ENCODE measurements at regions not wholly inside any gene's neighbourhood (a gene's known extent, or its start where the extent isn't known, plus 50 kb on each side); places are given as distances from the start of the nearest gene placed in this dataset.

DNA sequence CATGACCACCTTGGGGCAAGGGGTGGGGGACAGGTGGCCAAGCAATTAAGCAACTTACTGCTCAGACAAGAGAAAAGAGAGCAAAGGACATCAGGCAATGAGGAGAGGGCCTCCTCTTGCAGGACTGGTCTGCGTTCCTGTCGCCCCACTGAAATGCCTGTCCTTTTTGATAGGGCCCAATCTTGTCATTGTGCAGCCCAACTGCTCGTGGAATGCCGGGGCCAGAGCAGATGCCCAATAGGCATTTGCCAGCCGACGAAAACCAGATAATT is 104.5 kb upstream of the SH3BP4 start:
- no peak overlapping the region for H3K23ac ChIP-seq (ENCODE audit: insufficient read length)
- H2BK12ac ChIP-seq (ENCODE audit: low read depth, low read length) = no peak overlapping the region
- FAIRE-seq (no peak), DNase-seq (ENCODE audit: low read depth in 1 of 2, low spot score in 2 of 2) (no peak)
- no peaks in the 10 kb centered on the region for H3K36me3 ChIP-seq (ENCODE audit: control insufficient read depth in 2 of 4, insufficient read depth in 4 of 4, low read length in 3 of 4)
- no peaks in the 10 kb centered on the region for H3K27me3 ChIP-seq (replicated peaks in 1 of 4; ENCODE audit: control insufficient read depth in 3 of 4, extremely low read depth in 1 of 4, insufficient read depth in 3 of 4, low read length in 3 of 4)
- H3K4me3 ChIP-seq (ENCODE audit: extremely low read depth in 1 of 4, insufficient read depth in 2 of 4, low read depth in 3 of 4, low read length in 4 of 4) = no peak overlapping the region
- no peak overlapping the region for H2AK5ac ChIP-seq (ENCODE audit: low read depth, low read length)
- H3K4me2 ChIP-seq (ENCODE audit: insufficient read depth in 1 of 2, low read depth in 2 of 2, low read length in 2 of 2) = no peak overlapping the region
- H4K91ac ChIP-seq (replicated peaks; ENCODE audit: insufficient read length, low read length) = no peak overlapping the region
- no peak overlapping the region for H3K56ac ChIP-seq (replicated peaks; ENCODE audit: insufficient read length, low read depth, low read length)
- no peaks in the 10 kb centered on the region; a peak in 1 of 7 replicates for H3K4me1 ChIP-seq (replicated peaks in 1 of 4; ENCODE audit: control insufficient read depth in 3 of 4, insufficient read depth in 4 of 4, low read length in 3 of 4)
- ChIA-PET POLR2A (ENCODE audit: partially characterized antibody) (interaction anchor here (0.6 kb wide), 1 partner anchor 256 kb away, joined by 3 read pairs; no protein-coding TSS in a partner anchor), CTCF (ENCODE audit: partially characterized antibody) (interaction anchor here (1.2 to 1.7 kb wide), 2 partner anchors 8 to 75 kb away, joined by 3 to 4 read pairs; no protein-coding TSS in a partner anchor)
- H3K79me2 ChIP-seq (ENCODE audit: control insufficient read depth in 1 of 2, insufficient read depth in 2 of 2, low read length in 2 of 2) = no peaks in the 10 kb centered on the region
- no peak overlapping the region for H3K4ac ChIP-seq (replicated peaks; ENCODE audit: insufficient read length, low read depth, low read length)
- no peak overlapping the region for H2BK120ac ChIP-seq (replicated peaks; ENCODE audit: low read depth, low read length)
- 87% methylated on average over 6 of the region's 6 CpGs; no CpG with 5 or more reads in 1 of the 2 experiments for WGBS, 2 experiments (ENCODE audit: extremely low coverage in 1 of 2, insufficient coverage in 1 of 2, insufficient read length in 1 of 2, insufficient replicate concordance in 2 of 2, low coverage in 1 of 2, low lambda C conversion rate in 2 of 2, missing lambda C conversion rate in 1 of 2)
- no peaks in the 10 kb centered on the region for H3K9me3 ChIP-seq (ENCODE audit: insufficient read depth in 2 of 2, low read depth in 1 of 2, low read length in 1 of 2)
- no peak overlapping the region for H2BK15ac ChIP-seq (ENCODE audit: low read length)
- no peaks in the 10 kb centered on the region; the same call in 1 of the 2 replicates for H3K23me2 ChIP-seq (ENCODE audit: low read depth, low read length)
- no peak overlapping the region for H3K9ac ChIP-seq (replicated peaks in 1 of 4; ENCODE audit: extremely low read depth in 1 of 4, low read depth in 3 of 4, low read length in 3 of 4)
- no peak overlapping the region for H2BK20ac ChIP-seq (ENCODE audit: low read length)
- H3K79me1 ChIP-seq (ENCODE audit: low read depth, low read length) = no peaks in the 10 kb centered on the region; the same call in 1 of the 2 replicates
- H4K20me1 ChIP-seq (replicated peaks in 1 of 2; ENCODE audit: control insufficient read depth in 1 of 2, insufficient read depth in 2 of 2, low read length in 2 of 2) = no peaks in the 10 kb centered on the region
- H2BK5ac ChIP-seq (ENCODE audit: low read depth, low read length) = no peak overlapping the region; the same call in 1 of the 2 replicates
- no peak overlapping the region for H4K8ac ChIP-seq (ENCODE audit: extremely low read depth, insufficient read depth, low read length)
- no peak overlapping the region for H4K5ac ChIP-seq (ENCODE audit: insufficient read length, low read depth, low read length)
- no peak overlapping the region for H3K27ac ChIP-seq (ENCODE audit: low read depth, low read length)
- no peak overlapping the region for H2AFZ ChIP-seq (ENCODE audit: low read length)
- H3K14ac ChIP-seq (ENCODE audit: insufficient read length) = no peak overlapping the region
- H3K18ac ChIP-seq (ENCODE audit: extremely low read depth, low read length) = no peak overlapping the region
- TF ChIP-seq CTBP2 (IDR thresholded peaks at IDR 0.05; ENCODE audit: borderline replicate concordance, insufficient read depth, insufficient read length, low read length) (no peak), CEBPB (IDR thresholded peaks at IDR 0.05; ENCODE audit: low read depth, low read length) (no peak), GTF2F1 (IDR thresholded peaks at IDR 0.05; ENCODE audit: borderline replicate concordance, low read depth, low read length) (no peak), RFX5 (IDR thresholded peaks at IDR 0.05; ENCODE audit: borderline replicate concordance, low read depth, low read length) (no peak), KDM1A (IDR thresholded peaks at IDR 0.05; ENCODE audit: borderline replicate concordance, low read length) (no peak)
